ENCODE measurements at regions not wholly inside any gene's neighbourhood (a gene's known extent, or its start where the extent isn't known, plus 50 kb on each side); places are given as distances from the start of the nearest gene placed in this dataset.

DNA sequence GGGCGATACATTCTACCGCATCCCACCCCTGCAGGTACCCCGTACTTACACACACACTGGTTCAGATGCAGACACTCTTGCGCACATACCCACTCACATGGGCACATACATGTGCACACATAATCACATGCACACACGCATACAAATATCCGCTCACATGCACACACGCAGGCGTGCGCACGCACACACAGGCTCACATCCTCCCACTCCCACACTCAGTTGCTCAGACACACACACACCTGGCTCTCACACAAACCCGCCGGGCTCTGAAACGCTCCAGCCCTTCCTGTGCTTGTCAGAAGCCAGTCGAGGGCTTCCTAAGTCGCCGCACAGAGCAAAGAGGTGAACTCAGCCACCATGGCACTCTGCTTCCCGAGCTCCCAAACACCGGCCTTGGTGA lies 164.5 kb downstream of the CRYBB2 start:
- TF ChIP-seq, protein P1, sequence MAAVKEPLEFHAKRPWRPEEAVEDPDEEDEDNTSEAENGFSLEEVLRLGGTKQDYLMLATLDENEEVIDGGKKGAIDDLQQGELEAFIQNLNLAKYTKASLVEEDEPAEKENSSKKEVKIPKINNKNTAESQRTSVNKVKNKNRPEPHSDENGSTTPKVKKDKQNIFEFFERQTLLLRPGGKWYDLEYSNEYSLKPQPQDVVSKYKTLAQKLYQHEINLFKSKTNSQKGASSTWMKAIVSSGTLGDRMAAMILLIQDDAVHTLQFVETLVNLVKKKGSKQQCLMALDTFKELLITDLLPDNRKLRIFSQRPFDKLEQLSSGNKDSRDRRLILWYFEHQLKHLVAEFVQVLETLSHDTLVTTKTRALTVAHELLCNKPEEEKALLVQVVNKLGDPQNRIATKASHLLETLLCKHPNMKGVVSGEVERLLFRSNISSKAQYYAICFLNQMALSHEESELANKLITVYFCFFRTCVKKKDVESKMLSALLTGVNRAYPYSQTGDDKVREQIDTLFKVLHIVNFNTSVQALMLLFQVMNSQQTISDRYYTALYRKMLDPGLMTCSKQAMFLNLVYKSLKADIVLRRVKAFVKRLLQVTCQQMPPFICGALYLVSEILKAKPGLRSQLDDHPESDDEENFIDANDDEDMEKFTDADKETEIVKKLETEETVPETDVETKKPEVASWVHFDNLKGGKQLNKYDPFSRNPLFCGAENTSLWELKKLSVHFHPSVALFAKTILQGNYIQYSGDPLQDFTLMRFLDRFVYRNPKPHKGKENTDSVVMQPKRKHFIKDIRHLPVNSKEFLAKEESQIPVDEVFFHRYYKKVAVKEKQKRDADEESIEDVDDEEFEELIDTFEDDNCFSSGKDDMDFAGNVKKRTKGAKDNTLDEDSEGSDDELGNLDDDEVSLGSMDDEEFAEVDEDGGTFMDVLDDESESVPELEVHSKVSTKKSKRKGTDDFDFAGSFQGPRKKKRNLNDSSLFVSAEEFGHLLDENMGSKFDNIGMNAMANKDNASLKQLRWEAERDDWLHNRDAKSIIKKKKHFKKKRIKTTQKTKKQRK (IDR thresholded peaks at IDR 0.05; ENCODE audit: low read length) = no peak
- TF ChIP-seq ZNF274 (CRISPR knock-in tag; IDR thresholded peaks at IDR 0.05) (no peak), PHF8 (CRISPR knock-in tag; IDR thresholded peaks at IDR 0.05) (no peak), HHEX (CRISPR knock-in tag; IDR thresholded peaks at IDR 0.05) (no peak), ZNF501 (CRISPR knock-in tag; IDR thresholded peaks at IDR 0.05) (no peak), SOX5 (CRISPR knock-in tag; IDR thresholded peaks at IDR 0.05; ENCODE audit: borderline replicate concordance) (no peak), MXD4 (CRISPR knock-in tag; IDR thresholded peaks at IDR 0.05) (no peak), HCFC1 (IDR thresholded peaks at IDR 0.05; ENCODE audit: low read depth, low read length) (no peak), MXI1 (IDR thresholded peaks at IDR 0.05; ENCODE audit: borderline replicate concordance, low read depth, low read length) (no peak)
- TF ChIP-seq, protein P2, sequence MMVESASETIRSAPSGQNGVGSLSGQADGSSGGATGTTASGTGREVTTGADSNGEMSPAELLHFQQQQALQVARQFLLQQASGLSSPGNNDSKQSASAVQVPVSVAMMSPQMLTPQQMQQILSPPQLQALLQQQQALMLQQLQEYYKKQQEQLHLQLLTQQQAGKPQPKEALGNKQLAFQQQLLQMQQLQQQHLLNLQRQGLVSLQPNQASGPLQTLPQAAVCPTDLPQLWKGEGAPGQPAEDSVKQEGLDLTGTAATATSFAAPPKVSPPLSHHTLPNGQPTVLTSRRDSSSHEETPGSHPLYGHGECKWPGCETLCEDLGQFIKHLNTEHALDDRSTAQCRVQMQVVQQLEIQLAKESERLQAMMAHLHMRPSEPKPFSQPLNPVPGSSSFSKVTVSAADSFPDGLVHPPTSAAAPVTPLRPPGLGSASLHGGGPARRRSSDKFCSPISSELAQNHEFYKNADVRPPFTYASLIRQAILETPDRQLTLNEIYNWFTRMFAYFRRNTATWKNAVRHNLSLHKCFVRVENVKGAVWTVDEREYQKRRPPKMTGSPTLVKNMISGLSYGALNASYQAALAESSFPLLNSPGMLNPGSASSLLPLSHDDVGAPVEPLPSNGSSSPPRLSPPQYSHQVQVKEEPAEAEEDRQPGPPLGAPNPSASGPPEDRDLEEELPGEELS (CRISPR knock-in tag; IDR thresholded peaks at IDR 0.05) = no peak
- TF ChIP-seq, protein P3, sequence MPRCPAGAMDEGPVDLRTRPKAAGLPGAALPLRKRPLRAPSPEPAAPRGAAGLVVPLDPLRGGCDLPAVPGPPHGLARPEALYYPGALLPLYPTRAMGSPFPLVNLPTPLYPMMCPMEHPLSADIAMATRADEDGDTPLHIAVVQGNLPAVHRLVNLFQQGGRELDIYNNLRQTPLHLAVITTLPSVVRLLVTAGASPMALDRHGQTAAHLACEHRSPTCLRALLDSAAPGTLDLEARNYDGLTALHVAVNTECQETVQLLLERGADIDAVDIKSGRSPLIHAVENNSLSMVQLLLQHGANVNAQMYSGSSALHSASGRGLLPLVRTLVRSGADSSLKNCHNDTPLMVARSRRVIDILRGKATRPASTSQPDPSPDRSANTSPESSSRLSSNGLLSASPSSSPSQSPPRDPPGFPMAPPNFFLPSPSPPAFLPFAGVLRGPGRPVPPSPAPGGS (CRISPR knock-in tag; IDR thresholded peaks at IDR 0.05) = no peak
- TF ChIP-seq, protein P4, sequence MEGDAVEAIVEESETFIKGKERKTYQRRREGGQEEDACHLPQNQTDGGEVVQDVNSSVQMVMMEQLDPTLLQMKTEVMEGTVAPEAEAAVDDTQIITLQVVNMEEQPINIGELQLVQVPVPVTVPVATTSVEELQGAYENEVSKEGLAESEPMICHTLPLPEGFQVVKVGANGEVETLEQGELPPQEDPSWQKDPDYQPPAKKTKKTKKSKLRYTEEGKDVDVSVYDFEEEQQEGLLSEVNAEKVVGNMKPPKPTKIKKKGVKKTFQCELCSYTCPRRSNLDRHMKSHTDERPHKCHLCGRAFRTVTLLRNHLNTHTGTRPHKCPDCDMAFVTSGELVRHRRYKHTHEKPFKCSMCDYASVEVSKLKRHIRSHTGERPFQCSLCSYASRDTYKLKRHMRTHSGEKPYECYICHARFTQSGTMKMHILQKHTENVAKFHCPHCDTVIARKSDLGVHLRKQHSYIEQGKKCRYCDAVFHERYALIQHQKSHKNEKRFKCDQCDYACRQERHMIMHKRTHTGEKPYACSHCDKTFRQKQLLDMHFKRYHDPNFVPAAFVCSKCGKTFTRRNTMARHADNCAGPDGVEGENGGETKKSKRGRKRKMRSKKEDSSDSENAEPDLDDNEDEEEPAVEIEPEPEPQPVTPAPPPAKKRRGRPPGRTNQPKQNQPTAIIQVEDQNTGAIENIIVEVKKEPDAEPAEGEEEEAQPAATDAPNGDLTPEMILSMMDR (CRISPR knock-in tag; IDR thresholded peaks at IDR 0.05) = no peak
- TF ChIP-seq, protein P5, sequence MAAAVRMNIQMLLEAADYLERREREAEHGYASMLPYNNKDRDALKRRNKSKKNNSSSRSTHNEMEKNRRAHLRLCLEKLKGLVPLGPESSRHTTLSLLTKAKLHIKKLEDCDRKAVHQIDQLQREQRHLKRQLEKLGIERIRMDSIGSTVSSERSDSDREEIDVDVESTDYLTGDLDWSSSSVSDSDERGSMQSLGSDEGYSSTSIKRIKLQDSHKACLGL (CRISPR knock-in tag; IDR thresholded peaks at IDR 0.05) = no peak
- TF ChIP-seq, protein P6, sequence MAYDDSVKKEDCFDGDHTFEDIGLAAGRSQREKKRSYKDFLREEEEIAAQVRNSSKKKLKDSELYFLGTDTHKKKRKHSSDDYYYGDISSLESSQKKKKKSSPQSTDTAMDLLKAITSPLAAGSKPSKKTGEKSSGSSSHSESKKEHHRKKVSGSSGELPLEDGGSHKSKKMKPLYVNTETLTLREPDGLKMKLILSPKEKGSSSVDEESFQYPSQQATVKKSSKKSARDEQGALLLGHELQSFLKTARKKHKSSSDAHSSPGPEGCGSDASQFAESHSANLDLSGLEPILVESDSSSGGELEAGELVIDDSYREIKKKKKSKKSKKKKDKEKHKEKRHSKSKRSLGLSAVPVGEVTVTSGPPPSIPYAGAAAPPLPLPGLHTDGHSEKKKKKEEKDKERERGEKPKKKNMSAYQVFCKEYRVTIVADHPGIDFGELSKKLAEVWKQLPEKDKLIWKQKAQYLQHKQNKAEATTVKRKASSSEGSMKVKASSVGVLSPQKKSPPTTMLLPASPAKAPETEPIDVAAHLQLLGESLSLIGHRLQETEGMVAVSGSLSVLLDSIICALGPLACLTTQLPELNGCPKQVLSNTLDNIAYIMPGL (CRISPR knock-in tag; IDR thresholded peaks at IDR 0.05; ENCODE audit: borderline replicate concordance in 1 of 2, low read depth in 1 of 2) = no peak

Data from HepG2 (cell line).